ENCODE measurements at regions not wholly inside any gene's neighbourhood (a gene's known extent, or its start where the extent isn't known, plus 50 kb on each side); places are given as distances from the start of the nearest gene placed in this dataset.

DNA sequence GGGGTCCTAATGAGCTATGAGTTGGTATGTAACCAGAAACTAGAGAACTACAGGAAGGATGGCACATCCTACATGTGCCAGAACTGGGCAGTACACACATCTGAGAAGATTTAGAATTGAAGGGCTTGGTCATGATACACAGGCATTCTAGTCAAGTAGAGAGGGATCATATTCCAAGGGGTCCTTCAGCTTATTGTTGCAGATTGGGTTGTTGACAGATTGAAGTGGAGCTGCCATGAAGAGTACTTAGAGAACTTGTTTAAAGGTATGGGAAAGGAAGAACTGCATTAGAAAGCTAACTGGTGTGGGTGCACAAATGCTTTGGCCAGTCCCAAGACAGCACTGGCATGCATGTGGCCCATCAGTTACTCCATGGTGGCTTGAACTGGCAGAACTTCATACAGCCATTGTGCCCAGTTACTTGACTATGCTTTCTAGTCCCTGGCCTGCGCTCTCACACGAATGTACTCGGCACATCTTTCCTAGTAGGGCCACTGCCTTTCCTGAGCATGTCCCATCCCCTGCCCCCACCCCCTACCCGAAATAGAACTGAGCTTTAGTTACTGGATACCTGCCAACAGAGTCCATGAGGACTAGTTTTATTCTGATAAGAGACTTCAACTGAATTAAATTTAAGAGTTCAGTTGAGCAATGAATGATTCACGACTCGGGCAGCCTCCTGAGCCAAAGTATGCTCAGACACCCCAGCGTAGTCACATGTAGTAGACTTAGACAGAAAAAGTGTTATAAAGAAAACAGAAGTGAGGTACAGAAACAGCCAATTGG lies 64.0 kb downstream of the CCNG2 start:
- Mint-ChIP-seq H3K27me3 (ENCODE audit: insufficient read depth, low read depth) (no peaks in the 10 kb centered on the region), H3K4me3 (no peak overlapping the region), H3K9me3 (no peaks in the 10 kb centered on the region), H3K4me1 (no peaks in the 10 kb centered on the region), H3K36me3 (no peaks in the 10 kb centered on the region), H3K27ac (no peak overlapping the region)
- Histone ChIP-seq H4K20me1 (ENCODE audit: low read depth) (no peaks in the 10 kb centered on the region), H3K9ac (no peak overlapping the region), H3K9me3 (ENCODE audit: low read depth) (no peaks in the 10 kb centered on the region), H3F3A (ENCODE audit: low read depth) (no peaks in the 10 kb centered on the region), H3K4me2 (no peak overlapping the region), H3K27me3 (no peaks in the 10 kb centered on the region), H3K4me3 (no peak overlapping the region), H3K36me3 (no peaks in the 10 kb centered on the region), H3K79me2 (ENCODE audit: low read depth) (no peaks in the 10 kb centered on the region), H2AFZ (replicated peaks) (no peak overlapping the region), H3K4me1 (no peaks in the 10 kb centered on the region), H3K27ac (no peak overlapping the region)
- DNase-seq (ENCODE audit: low spot score) = no peak
- TF ChIP-seq EZH2phosphoT487 (IDR thresholded peaks at IDR 0.05) (no peak), EZH2 (IDR thresholded peaks at IDR 0.05) (no peak)
- TF ChIP-seq, protein P1, sequence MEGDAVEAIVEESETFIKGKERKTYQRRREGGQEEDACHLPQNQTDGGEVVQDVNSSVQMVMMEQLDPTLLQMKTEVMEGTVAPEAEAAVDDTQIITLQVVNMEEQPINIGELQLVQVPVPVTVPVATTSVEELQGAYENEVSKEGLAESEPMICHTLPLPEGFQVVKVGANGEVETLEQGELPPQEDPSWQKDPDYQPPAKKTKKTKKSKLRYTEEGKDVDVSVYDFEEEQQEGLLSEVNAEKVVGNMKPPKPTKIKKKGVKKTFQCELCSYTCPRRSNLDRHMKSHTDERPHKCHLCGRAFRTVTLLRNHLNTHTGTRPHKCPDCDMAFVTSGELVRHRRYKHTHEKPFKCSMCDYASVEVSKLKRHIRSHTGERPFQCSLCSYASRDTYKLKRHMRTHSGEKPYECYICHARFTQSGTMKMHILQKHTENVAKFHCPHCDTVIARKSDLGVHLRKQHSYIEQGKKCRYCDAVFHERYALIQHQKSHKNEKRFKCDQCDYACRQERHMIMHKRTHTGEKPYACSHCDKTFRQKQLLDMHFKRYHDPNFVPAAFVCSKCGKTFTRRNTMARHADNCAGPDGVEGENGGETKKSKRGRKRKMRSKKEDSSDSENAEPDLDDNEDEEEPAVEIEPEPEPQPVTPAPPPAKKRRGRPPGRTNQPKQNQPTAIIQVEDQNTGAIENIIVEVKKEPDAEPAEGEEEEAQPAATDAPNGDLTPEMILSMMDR (IDR thresholded peaks at IDR 0.05) = no peak

DNA sequence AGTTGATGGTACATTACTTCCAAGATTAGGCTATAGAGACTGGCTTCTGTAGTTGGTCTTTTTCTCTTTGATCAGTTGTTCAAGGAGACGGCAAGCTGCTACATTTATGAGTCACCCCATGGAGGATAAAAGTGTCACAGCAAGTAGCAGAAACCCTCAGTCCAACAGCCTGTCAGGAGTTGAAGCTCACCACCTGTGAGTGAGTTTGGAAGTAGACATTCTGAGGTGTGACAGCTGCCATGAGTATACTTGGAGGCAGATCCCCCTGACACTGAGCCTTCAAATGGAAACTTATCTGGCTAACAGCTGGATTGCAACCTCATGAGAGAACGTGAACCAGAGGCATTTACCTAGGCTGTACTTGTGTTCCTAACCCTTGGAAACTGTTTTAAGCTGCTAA lies 68.0 kb downstream of the CCNG2 start:
- TF ChIP-seq EZH2 (IDR thresholded peaks at IDR 0.05) (no peak), EZH2phosphoT487 (IDR thresholded peaks at IDR 0.05) (no peak)
- TF ChIP-seq, protein P1 (IDR thresholded peaks at IDR 0.05) = no peak
- Histone ChIP-seq H3K9ac (no peak overlapping the region), H2AFZ (replicated peaks) (no peak overlapping the region), H4K20me1 (ENCODE audit: low read depth) (no peaks in the 10 kb centered on the region), H3K4me2 (no peak overlapping the region), H3K27ac (no peak overlapping the region), H3K27me3 (no peaks in the 10 kb centered on the region), H3K36me3 (no peaks in the 10 kb centered on the region), H3K9me3 (ENCODE audit: low read depth) (no peaks in the 10 kb centered on the region), H3K4me3 (no peak overlapping the region), H3K79me2 (ENCODE audit: low read depth) (no peaks in the 10 kb centered on the region), H3K4me1 (no peaks in the 10 kb centered on the region), H3F3A (ENCODE audit: low read depth) (no peaks in the 10 kb centered on the region)
- peaks cover 7% of the 10 kb centered on the region for H3K27me3 Mint-ChIP-seq (ENCODE audit: insufficient read depth, low read depth)
- H3K4me1 Mint-ChIP-seq = peaks cover 2% of the 10 kb centered on the region
- no peaks in the 10 kb centered on the region for H3K36me3 Mint-ChIP-seq
- DNase-seq (ENCODE audit: low spot score) = no peak
- no peak overlapping the region for H3K27ac Mint-ChIP-seq
- H3K9me3 Mint-ChIP-seq = no peaks in the 10 kb centered on the region
- H3K4me3 Mint-ChIP-seq = no peak overlapping the region

DNA sequence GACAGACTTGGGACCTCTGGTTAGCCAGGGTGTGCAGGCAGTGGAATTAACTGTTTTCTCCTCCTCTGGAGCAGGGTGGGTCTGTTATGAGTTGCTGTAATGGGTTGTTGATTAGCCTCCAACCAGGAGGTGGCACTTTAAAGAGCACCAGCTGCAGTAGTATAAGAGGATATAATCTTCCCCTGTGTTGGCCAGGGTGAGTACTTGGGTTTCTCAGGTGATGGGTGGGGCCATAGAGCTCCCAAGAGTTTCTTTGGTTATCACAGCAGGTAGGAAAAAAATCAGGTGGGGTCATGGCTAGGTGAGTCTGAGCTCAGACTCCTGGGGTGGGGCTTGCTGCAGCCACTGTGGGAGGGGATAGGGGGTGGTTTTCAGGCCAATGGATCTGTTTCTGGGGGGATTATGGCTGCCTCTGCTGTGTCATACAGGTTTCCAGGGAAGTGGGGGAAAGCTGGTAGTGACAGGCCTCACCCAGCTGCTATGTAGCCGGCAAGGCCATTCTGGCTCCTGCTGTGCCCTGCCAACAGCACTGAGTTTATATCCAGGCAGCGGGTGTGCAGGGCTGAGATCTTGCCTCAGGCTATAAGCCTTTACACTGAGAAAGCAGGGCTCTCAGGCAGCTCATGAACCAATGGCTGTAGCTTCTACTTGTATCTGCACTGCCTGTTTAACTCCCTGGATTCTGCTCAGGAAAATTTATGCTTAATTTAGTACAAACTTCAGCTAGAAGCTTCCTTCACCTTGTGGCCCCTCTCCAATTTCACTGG lies 70.1 kb downstream of the CCNG2 start:
- no peaks in the 10 kb centered on the region for H3K9me3 ChIP-seq (ENCODE audit: low read depth)

More for the DNA sequence above, 70.1 kb downstream of the CCNG2 start:
- H3K9me3 Mint-ChIP-seq = no peaks in the 10 kb centered on the region
- no peak overlapping the region for H3K4me2 ChIP-seq
- peaks cover 2% of the 10 kb centered on the region for H3K4me1 Mint-ChIP-seq
- H3K4me3 Mint-ChIP-seq = no peak overlapping the region
- H3K4me1 ChIP-seq = no peaks in the 10 kb centered on the region
- no peak overlapping the region for H3K27ac Mint-ChIP-seq
- no peak overlapping the region for H3K27ac ChIP-seq
- no peaks in the 10 kb centered on the region for H4K20me1 ChIP-seq (ENCODE audit: low read depth)
- TF ChIP-seq, protein P1 (IDR thresholded peaks at IDR 0.05) = no peak
- TF ChIP-seq EZH2phosphoT487 (IDR thresholded peaks at IDR 0.05) = no peak
- TF ChIP-seq EZH2 (IDR thresholded peaks at IDR 0.05) = no peak
- no peaks in the 10 kb centered on the region for H3K36me3 Mint-ChIP-seq
- H3K9ac ChIP-seq = no peak overlapping the region
- H3K27me3 ChIP-seq = no peaks in the 10 kb centered on the region
- no peaks in the 10 kb centered on the region for H3K36me3 ChIP-seq
- peaks cover 7% of the 10 kb centered on the region for H3K27me3 Mint-ChIP-seq (ENCODE audit: insufficient read depth, low read depth)
- no peak overlapping the region for H2AFZ ChIP-seq (replicated peaks)
- H3K79me2 ChIP-seq (ENCODE audit: low read depth) = no peaks in the 10 kb centered on the region
- H3K4me3 ChIP-seq = no peak overlapping the region
- DNase-seq (ENCODE audit: low spot score) = no peak
- no peaks in the 10 kb centered on the region for H3F3A ChIP-seq (ENCODE audit: low read depth)
